GM21526 (cell line): ENCODE measurements at regions not wholly inside any gene's neighbourhood (a gene's known extent, or its start where the extent isn't known, plus 50 kb on each side); places are given as distances from the start of the nearest gene placed in this dataset.

ENCODE experiments used
- ATAC-seq: cut with Tn5 transposase; IDR thresholded peaks from one replicate; pipeline ENCODE4 v1.9.1; 2021; ENCODE audit warnings: moderate library complexity; ENCODE audit not compliant: unreplicated experiment, low FRiP score

- no peak for ATAC-seq
Observed at GRCh38 chr4:22997358-22998224, 304.9 kb downstream of the GBA3 start.

DNA sequence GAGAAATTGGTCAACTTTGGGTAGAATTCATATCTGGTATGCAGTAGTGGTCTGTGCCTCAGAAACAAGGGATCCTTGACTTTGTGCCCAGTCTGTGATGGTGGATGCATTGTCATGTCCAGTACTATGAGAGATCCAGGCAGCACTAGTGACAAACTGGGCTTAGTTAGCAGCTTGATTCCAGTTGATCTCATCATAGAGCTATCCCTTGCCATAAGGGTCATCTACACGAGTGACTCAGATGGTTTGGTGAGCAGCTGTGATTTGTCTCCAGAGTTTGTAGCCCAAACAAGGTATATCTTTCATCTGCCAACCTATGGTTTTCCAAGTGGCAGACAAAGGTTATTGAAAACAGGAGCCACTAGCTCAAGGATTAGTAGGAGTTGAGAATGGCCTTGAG, 298.8 kb downstream of the GBA3 start:
- ATAC-seq, result no peak

DNA sequence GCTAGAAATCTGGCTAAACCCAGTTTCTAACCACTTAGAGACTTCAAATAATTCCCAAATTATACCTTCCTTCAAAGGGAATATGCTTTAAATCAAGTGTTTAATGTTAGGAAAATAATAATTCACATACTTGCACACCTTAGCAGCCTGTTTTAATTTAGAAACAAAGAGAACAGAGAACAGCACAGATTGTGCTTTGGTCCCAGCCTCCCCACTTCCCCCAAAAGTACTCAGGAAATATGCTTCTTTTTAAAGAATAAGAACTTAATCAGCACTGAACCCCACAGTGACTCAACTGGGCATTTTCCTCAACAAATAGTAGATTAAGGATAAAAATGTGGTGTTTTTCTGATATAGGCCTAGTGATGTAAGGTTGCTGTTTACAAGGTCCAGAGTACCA, 295.8 kb downstream of the GBA3 start:
- no peak for ATAC-seq

GRCh38 chr4:22987870-22988269, 295.1 kb downstream of the GBA3 start:
- no peak for ATAC-seq

DNA sequence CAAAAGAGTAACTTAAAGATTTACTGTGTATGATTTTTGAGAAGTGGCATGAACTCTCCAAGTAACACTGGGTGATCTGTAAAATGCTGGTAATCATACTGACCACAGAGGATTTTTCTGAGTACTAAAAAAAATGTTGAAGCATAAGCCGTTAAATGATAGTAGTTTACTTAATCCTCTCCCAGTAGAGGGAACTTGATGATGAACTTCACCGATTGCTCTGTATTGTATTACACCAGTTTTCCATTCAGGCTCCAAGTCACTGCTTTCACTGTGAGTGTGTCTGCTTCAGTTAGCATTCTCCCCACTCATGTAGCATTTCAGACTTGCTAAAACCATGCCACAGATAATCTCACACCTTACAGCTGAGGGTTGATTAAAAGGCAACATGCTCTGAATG, 294.1 kb downstream of the GBA3 start:
- no peak for ATAC-seq

DNA sequence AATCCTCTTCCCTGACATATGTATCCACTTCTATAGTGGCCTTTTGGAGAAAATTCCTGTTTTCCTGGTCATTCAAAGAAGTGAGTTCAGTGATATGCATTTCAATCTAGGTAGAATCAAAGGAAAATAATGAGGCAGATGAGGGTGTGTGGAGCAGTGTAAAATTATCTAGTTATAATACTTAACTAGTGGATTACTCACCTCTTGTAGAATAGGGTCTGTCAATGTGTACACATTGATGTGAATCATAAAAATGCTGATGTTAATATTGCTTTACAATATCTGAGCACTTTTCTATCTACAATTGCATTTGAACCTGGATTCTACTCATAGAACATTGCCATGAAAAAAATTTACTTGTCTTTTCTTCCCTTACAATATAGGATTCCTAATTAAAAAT, 293.5 kb downstream of the GBA3 start:
- ATAC-seq, result no peak

DNA sequence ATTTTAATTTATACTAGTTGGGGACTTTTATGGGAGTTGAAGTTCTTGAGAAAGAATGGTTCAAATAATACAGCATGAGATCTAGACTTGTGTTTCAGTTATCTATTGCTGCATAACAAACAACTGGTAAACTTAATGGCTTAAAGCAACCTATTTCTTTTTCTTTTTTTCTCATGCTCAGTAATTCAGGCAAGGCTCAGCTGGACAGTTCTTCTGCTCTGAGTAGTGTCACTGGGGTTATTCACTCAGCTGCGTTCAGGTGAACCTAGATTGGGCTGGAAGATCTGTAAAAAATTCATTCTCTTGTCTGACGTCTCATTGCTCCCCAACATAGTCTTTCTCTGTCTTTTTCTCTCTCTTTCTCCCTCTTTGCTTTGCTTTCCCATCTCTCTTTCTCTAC, 291.7 kb downstream of the GBA3 start:
- ATAC-seq, result no peak

GRCh38 chr4:22978656-22979055, 285.9 kb downstream of the GBA3 start:
- ATAC-seq, result no peak

DNA sequence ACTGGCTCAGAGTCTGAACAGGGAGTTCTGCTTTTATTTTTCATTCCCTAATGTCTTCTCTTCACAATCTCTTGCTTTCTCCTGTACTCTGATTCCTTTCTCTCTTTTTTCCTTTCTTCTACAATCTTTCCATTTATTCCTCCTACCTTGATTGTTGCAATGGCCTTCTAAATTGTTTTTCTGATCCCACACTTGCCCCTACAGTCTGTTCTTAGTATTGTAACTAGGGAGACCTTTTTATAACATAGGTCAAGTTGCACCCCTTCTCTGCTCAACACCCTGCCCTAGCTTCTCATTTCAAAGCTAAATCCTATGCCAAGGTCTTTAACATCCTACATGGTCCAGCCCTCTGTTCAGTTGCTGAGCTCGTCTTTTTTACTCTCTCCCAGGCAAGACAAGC, 277.9 kb downstream of the GBA3 start:
- no peak for ATAC-seq

GRCh38 chr4:22969287-22969896, 276.7 kb downstream of the GBA3 start:
- ATAC-seq, result no peak

DNA sequence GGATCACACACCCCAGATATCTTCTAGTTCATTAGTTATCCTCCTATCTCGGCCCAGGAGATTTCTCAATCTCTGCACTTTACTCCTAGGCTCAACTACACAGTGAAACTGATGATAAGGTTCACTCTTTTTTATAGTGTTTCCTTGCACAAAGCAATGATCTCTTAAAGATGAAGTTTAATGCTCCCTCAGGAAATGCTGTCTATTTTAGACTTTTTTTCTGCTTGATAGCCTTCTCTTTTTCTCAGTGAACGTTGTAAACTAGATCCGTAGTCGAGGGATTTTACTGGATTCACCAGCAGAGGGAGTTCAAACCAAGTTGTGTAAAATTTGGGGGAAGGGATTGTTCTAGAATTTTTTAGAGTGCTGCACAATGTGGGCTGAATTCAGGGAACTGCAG, 269.6 kb downstream of the GBA3 start:
- no peak for ATAC-seq

DNA sequence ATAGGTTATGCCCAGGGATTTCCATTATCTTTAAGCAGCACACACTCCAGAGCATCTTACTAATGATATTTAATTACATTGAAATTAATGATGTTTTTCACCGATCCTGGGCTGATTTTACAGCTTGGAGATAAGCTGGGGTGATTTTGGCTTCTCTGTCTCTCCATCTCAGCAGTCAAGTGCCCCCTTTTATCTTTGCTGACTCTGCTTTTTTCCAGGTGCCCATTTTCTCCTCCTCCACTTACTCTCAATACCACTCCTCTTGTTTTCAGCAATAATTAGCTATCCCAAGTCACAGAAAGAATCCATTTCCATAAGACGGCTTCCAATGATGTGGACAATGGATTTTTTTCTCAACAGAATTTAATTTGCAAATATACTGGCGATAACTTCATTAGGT, 266.7 kb downstream of the GBA3 start:
- ATAC-seq, result no peak

DNA sequence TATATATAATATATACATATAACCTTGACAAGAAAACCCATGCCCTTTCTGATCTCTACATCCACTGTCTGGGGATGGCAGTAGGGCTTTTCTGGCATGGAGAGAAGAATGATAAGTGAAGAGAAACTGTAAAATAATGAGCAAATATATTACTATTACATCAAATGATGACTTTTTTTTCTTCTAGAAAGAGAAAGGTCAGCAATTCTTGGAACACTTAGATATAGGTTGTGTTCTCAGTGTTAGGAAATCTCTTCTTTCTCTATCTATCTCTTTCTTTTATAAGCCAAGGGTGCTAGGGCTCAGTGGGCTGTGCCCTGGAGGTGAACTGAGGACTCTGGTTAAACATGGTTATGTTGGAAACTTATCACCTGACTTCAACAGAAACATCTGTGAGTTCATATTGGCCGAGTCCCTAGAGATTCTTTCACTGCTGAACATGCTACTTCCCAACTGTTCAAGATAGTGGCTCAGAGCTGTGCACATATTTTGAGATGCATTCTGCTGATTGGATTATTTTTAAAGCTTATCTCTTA, 265.1 kb downstream of the GBA3 start:
- ATAC-seq, result no peak

DNA sequence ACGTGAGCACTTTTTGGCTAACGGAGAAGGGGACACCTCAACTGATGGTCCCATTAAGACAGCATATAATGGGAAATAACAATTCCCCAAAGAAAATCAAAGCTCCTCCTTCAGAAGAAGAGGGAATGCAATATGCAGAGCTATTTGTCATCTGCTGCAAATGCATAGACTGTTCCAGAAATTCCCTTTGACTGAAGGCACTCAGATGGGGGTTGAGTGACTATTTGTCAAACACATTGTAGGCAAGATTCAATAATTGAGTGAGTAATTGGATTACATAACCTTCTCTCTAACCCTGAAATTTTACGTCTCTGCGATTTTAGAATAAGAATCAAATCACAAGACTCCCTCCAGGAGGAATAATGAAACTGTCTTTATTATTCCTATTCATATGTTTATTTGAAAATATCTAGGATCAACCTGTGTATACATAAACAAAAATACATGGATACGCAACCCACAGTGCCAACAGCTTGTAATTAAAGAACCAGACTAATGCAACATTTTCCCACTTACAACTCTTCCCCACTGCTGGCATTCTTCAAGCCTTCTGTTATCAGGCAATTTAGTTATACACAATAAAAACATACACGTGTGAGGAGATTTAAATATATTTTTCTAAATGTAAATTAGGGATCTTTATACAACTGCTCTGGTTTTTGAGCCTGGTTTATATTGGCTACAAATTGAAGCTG, 256.6 kb downstream of the GBA3 start:
- no peak for ATAC-seq

- ATAC-seq, result no peak
Observed at GRCh38 chr4:22947851-22948250, 255.1 kb downstream of the GBA3 start.

DNA sequence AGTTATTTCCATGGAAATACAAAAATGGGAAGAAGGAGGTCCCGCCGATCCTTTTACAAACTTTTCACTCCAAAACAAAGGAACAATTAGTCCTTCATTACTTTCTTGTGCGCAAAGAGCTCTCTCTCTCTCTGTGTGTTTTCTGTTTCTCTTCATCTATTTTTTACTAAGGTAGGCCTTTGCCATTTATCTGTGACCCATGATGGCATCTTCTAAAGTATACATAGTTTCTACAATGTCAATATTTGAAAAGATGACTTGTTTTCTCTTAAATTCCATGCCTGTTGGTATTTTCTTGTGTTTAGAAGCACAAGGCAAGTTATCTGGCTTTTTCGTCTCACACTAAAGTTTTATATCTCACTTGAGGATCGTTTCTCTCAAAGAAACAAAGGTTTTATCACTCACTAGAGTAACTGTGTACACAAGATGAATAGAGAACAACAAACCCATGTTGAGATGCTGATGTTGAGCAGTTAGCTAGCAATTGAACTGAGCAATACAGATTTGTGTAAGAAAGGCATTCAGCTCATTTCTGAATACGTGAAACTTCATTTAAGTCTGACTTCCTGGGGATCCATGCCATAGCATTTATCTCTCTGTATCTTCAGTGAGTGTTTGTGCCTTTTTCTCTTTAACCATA, 250.3 kb downstream of the GBA3 start:
- ATAC-seq, result no peak

- ATAC-seq, result no peak
Observed at GRCh38 chr4:22941688-22942375, 249.1 kb downstream of the GBA3 start.

DNA sequence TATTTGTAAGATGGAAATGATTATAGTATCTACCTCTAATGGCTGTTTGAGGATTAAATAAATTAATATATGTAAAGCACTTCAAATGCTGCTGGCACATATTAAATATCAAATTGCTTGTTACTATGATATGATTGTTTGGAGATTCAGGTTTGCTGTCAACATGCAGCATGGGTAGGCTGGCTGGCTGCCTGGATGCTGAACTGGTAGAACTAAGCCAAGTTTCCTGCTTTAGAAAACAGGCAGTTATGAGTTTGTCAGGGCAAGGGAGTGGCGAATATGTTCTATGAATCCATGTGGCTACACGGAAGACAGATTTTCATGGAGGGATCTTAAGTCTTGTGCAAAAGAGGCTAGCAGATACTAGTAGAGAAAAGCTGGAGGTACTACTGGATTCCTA, 239.6 kb downstream of the GBA3 start:
- no peak for ATAC-seq

GRCh38 chr4:22922426-22922825, 229.7 kb downstream of the GBA3 start:
- ATAC-seq, result no peak

DNA sequence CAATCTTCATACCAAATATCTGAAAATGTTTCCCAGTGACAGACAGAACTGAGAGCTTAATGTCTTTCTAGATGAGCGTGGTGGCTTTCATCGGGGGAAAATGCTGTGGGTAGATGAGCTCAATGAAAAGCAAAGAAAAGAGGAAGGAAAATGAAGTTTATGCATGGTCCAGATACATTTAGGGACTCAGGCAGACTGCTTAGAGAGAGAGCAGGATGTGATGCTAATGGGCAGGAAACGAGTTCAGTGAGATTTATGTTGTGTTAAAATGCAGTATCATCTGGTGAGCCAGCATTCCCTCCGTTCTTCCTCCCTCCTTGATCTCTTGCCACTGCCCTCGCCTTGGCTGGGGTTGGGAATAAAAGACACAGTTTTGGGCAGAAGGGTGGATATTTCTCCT, 229.2 kb downstream of the GBA3 start:
- ATAC-seq, result no peak
